Activated CD8-positive, alpha-beta memory T cell treated with anti-CD3 and anti-CD28 coated beads, Interleukin-2, amount 10 ng/mL, durations not matched to agents 7 days and 5 days (primary cell): ENCODE measurements at regions not wholly inside any gene's neighbourhood (a gene's known extent, or its start where the extent isn't known, plus 50 kb on each side); places are given as distances from the start of the nearest gene placed in this dataset.

Experiments used
- ATAC-seq: fragments of 150-1000 bp; cut with Tn5 transposase; one replicate; pipeline ENCODE4 v1.10.0; 2021; ENCODE audit warnings: moderate library complexity
- CTCF ChIA-PET: fragments of 350-600 bp; sonication (Branson Sonifier 250); formaldehyde crosslinking; loops from one replicate; lab custom pipeline; 2021; ENCODE audit warnings: antibody characterized with exemption; lab: Charles Lee
- DNase-seq: peaks from one replicate; pipeline ENCODE4 v3.0.0-alpha.2; 2020
- H3K27ac Mint-ChIP-seq: one replicate; pipeline ENCODE4 v1.8.0; 2021; ENCODE audit warnings: mild to moderate bottlenecking, mixed read lengths
- H3K27me3 Mint-ChIP-seq: one replicate; pipeline ENCODE4 v1.8.0; 2021; ENCODE audit warnings: mixed read lengths
- H3K36me3 Mint-ChIP-seq: one replicate; pipeline ENCODE4 v1.8.0; 2021; ENCODE audit warnings: mild to moderate bottlenecking, mixed read lengths
- H3K4me1 Mint-ChIP-seq: one replicate; pipeline ENCODE4 v1.8.0; 2021; ENCODE audit warnings: mixed read lengths
- H3K4me3 Mint-ChIP-seq: one replicate; pipeline ENCODE4 v1.8.0; 2021; ENCODE audit warnings: mild to moderate bottlenecking, moderate library complexity, mixed read lengths
- H3K9me3 Mint-ChIP-seq: one replicate; pipeline ENCODE4 v1.8.0; 2022; ENCODE audit warnings: low read depth, mixed read lengths

- H3K9me3 Mint-ChIP-seq = no peaks in the 10 kb centered on the region
- no peaks in the 10 kb centered on the region for H3K36me3 Mint-ChIP-seq
- H3K4me3 Mint-ChIP-seq = no peak overlapping the region
- no peaks in the 10 kb centered on the region for H3K4me1 Mint-ChIP-seq
- ATAC-seq (no peak), DNase-seq (no peak)
- CTCF ChIA-PET = no interaction called here
- no peaks in the 10 kb centered on the region for H3K27me3 Mint-ChIP-seq
- no peak overlapping the region for H3K27ac Mint-ChIP-seq
Observed at GRCh38 chr2:67566958-67567635, 170.0 kb downstream of the ETAA1 start.

- CTCF ChIA-PET = no interaction called here
- no peak overlapping the region for H3K27ac Mint-ChIP-seq
- ATAC-seq = no peak
- H3K27me3 Mint-ChIP-seq = no peaks in the 10 kb centered on the region
- no peak overlapping the region for H3K4me3 Mint-ChIP-seq
- H3K4me1 Mint-ChIP-seq = no peaks in the 10 kb centered on the region
- H3K9me3 Mint-ChIP-seq = no peaks in the 10 kb centered on the region
- DNase-seq = no peak
- no peaks in the 10 kb centered on the region for H3K36me3 Mint-ChIP-seq
Observed at GRCh38 chr2:67567886-67568285, 170.8 kb downstream of the ETAA1 start.

- CTCF ChIA-PET = no interaction called here
- no peak for DNase-seq
- H3K36me3 Mint-ChIP-seq = no peaks in the 10 kb centered on the region
- H3K4me1 Mint-ChIP-seq = no peaks in the 10 kb centered on the region
- no peaks in the 10 kb centered on the region for H3K9me3 Mint-ChIP-seq
- no peaks in the 10 kb centered on the region for H3K27me3 Mint-ChIP-seq
- ATAC-seq = no peak
- no peak overlapping the region for H3K27ac Mint-ChIP-seq
- H3K4me3 Mint-ChIP-seq = no peak overlapping the region
Observed at GRCh38 chr2:67570611-67571010, 173.5 kb downstream of the ETAA1 start.

- no peaks in the 10 kb centered on the region for H3K36me3 Mint-ChIP-seq
- no peak overlapping the region for H3K4me3 Mint-ChIP-seq
- H3K27ac Mint-ChIP-seq = no peak overlapping the region
- no peaks in the 10 kb centered on the region for H3K4me1 Mint-ChIP-seq
- ATAC-seq (no peak), DNase-seq (no peak)
- no peaks in the 10 kb centered on the region for H3K27me3 Mint-ChIP-seq
- H3K9me3 Mint-ChIP-seq = no peaks in the 10 kb centered on the region
- CTCF ChIA-PET = no interaction called here
Observed at GRCh38 chr2:67571785-67572718, 174.9 kb downstream of the ETAA1 start.

GRCh38 chr2:67572721-67573435 lies 175.7 kb downstream of the ETAA1 start:
- Mint-ChIP-seq H3K4me1 (no peaks in the 10 kb centered on the region), H3K36me3 (no peaks in the 10 kb centered on the region), H3K27ac (no peak overlapping the region), H3K4me3 (no peak overlapping the region), H3K9me3 (no peaks in the 10 kb centered on the region), H3K27me3 (no peaks in the 10 kb centered on the region)
- no peak for DNase-seq
- CTCF ChIA-PET = no interaction called here
- no peak for ATAC-seq

GRCh38 chr2:67574230-67574629 lies 177.1 kb downstream of the ETAA1 start:
- Mint-ChIP-seq H3K27ac (no peak overlapping the region), H3K4me3 (no peak overlapping the region), H3K27me3 (no peaks in the 10 kb centered on the region), H3K36me3 (no peaks in the 10 kb centered on the region), H3K9me3 (no peaks in the 10 kb centered on the region), H3K4me1 (no peaks in the 10 kb centered on the region)
- ATAC-seq (no peak), DNase-seq (no peak)
- CTCF ChIA-PET = no interaction called here

GRCh38 chr2:67576226-67576625 lies 179.1 kb downstream of the ETAA1 start:
- Mint-ChIP-seq H3K36me3 (no peaks in the 10 kb centered on the region), H3K27me3 (no peaks in the 10 kb centered on the region), H3K4me1 (no peaks in the 10 kb centered on the region), H3K27ac (no peak overlapping the region), H3K9me3 (no peaks in the 10 kb centered on the region), H3K4me3 (no peak overlapping the region)
- DNase-seq (no peak), ATAC-seq (no peak)
- CTCF ChIA-PET = no interaction called here

GRCh38 chr2:67576991-67577390 lies 179.9 kb downstream of the ETAA1 start:
- no peaks in the 10 kb centered on the region for H3K36me3 Mint-ChIP-seq
- H3K4me3 Mint-ChIP-seq = no peak overlapping the region
- H3K27ac Mint-ChIP-seq = no peak overlapping the region
- CTCF ChIA-PET = no interaction called here
- no peak for ATAC-seq
- H3K9me3 Mint-ChIP-seq = no peaks in the 10 kb centered on the region
- H3K4me1 Mint-ChIP-seq = no peaks in the 10 kb centered on the region
- H3K27me3 Mint-ChIP-seq = no peaks in the 10 kb centered on the region
- DNase-seq = no peak

GRCh38 chr2:67579216-67579615 lies 182.1 kb downstream of the ETAA1 start:
- H3K9me3 Mint-ChIP-seq = peaks cover 2% of the 10 kb centered on the region
- H3K36me3 Mint-ChIP-seq = no peaks in the 10 kb centered on the region
- no peaks in the 10 kb centered on the region for H3K27me3 Mint-ChIP-seq
- no peaks in the 10 kb centered on the region for H3K4me1 Mint-ChIP-seq
- no peak overlapping the region for H3K4me3 Mint-ChIP-seq
- CTCF ChIA-PET = no interaction called here
- DNase-seq (no peak), ATAC-seq (no peak)
- no peak overlapping the region for H3K27ac Mint-ChIP-seq

- no peak overlapping the region for H3K4me3 Mint-ChIP-seq
- DNase-seq (no peak), ATAC-seq (no peak)
- CTCF ChIA-PET = no interaction called here
- H3K36me3 Mint-ChIP-seq = no peaks in the 10 kb centered on the region
- H3K4me1 Mint-ChIP-seq = no peaks in the 10 kb centered on the region
- H3K9me3 Mint-ChIP-seq = peaks cover 3% of the 10 kb centered on the region
- H3K27me3 Mint-ChIP-seq = no peaks in the 10 kb centered on the region
- H3K27ac Mint-ChIP-seq = no peak overlapping the region
Observed at GRCh38 chr2:67579806-67580205, 182.7 kb downstream of the ETAA1 start.

- no peak for ATAC-seq
- Mint-ChIP-seq H3K27ac (no peak overlapping the region), H3K27me3 (no peaks in the 10 kb centered on the region), H3K4me3 (no peak overlapping the region), H3K4me1 (no peaks in the 10 kb centered on the region), H3K36me3 (no peaks in the 10 kb centered on the region), H3K9me3 (peaks cover 11% of the 10 kb centered on the region)
- no peak for DNase-seq
- CTCF ChIA-PET = no interaction called here
Observed at GRCh38 chr2:67581751-67582150, 184.6 kb downstream of the ETAA1 start.

- no peak for ATAC-seq
- no peaks in the 10 kb centered on the region for H3K27me3 Mint-ChIP-seq
- CTCF ChIA-PET = no interaction called here
- no peak overlapping the region for H3K4me3 Mint-ChIP-seq
- no peaks in the 10 kb centered on the region for H3K4me1 Mint-ChIP-seq
- H3K27ac Mint-ChIP-seq = no peak overlapping the region
- H3K36me3 Mint-ChIP-seq = no peaks in the 10 kb centered on the region
- peaks cover 11% of the 10 kb centered on the region for H3K9me3 Mint-ChIP-seq
- DNase-seq = no peak
Observed at GRCh38 chr2:67583185-67583584, 186.1 kb downstream of the ETAA1 start.

GRCh38 chr2:67585400-67585799 lies 188.3 kb downstream of the ETAA1 start:
- Mint-ChIP-seq H3K4me3 (no peak overlapping the region), H3K9me3 (peaks cover 13% of the 10 kb centered on the region), H3K27me3 (no peaks in the 10 kb centered on the region), H3K4me1 (no peaks in the 10 kb centered on the region), H3K36me3 (no peaks in the 10 kb centered on the region), H3K27ac (no peak overlapping the region)
- ATAC-seq (no peak), DNase-seq (no peak)
- CTCF ChIA-PET = no interaction called here
